ENCODE measurements at regions not wholly inside any gene's neighbourhood (a gene's known extent, or its start where the extent isn't known, plus 50 kb on each side); places are given as distances from the start of the nearest gene placed in this dataset.
A peak's percentile ranks its signal among the peaks of the same experiment; 100 is the strongest.

GRCh38 chr3:59486520-59486919, 436.7 kb upstream of the CFAP20DC start:
- Mint-ChIP-seq H3K27me3 (no peaks in the 10 kb centered on the region), H3K4me1 (peaks cover 4% of the 10 kb centered on the region), H3K4me3 (no peak overlapping the region), H3K36me3 (no peaks in the 10 kb centered on the region), H3K9me3 (peaks cover 4% of the 10 kb centered on the region), H3K27ac (no peak overlapping the region)
- DNase-seq, result no peak

- Mint-ChIP-seq H3K27me3 (no peaks in the 10 kb centered on the region), H3K4me1 (peaks cover 12% of the 10 kb centered on the region), H3K36me3 (no peaks in the 10 kb centered on the region), H3K9me3 (no peaks in the 10 kb centered on the region), H3K4me3 (no peak overlapping the region), H3K27ac (no peak overlapping the region)
- no peak for DNase-seq
These were observed 433.4 kb upstream of the CFAP20DC start for GRCh38 chr3:59483191-59483590.

- DNase-seq, result no peak
- peaks cover 12% of the 10 kb centered on the region for H3K4me1 Mint-ChIP-seq
- no peak overlapping the region for H3K27ac Mint-ChIP-seq
- no peaks in the 10 kb centered on the region for H3K9me3 Mint-ChIP-seq
- H3K27me3 Mint-ChIP-seq, result no peaks in the 10 kb centered on the region
- H3K36me3 Mint-ChIP-seq, result no peaks in the 10 kb centered on the region
- H3K4me3 Mint-ChIP-seq, result no peak overlapping the region
These were observed 432.9 kb upstream of the CFAP20DC start for GRCh38 chr3:59482684-59483083.

- Mint-ChIP-seq H3K27ac (no peak overlapping the region), H3K4me1 (peaks cover 9% of the 10 kb centered on the region), H3K27me3 (no peaks in the 10 kb centered on the region), H3K36me3 (no peaks in the 10 kb centered on the region), H3K9me3 (no peaks in the 10 kb centered on the region), H3K4me3 (no peak overlapping the region)
- no peak for DNase-seq
These were observed 432.1 kb upstream of the CFAP20DC start for GRCh38 chr3:59481776-59482400.

GRCh38 chr3:59480486-59480995, 430.7 kb upstream of the CFAP20DC start:
- Mint-ChIP-seq H3K27me3 (no peaks in the 10 kb centered on the region), H3K4me3 (no peak overlapping the region), H3K27ac (peak overlapping the region; percentile 21), H3K9me3 (no peaks in the 10 kb centered on the region), H3K4me1 (peaks cover 8% of the 10 kb centered on the region), H3K36me3 (no peaks in the 10 kb centered on the region)
- no peak for DNase-seq

GRCh38 chr3:59473636-59474035, 423.8 kb upstream of the CFAP20DC start:
- Mint-ChIP-seq H3K4me1 (peaks cover 22% of the 10 kb centered on the region), H3K36me3 (peaks cover 9% of the 10 kb centered on the region)
- DNase-seq, result no peak

GRCh38 chr3:59472541-59472940, 422.7 kb upstream of the CFAP20DC start:
- no peak overlapping the region for H3K4me3 Mint-ChIP-seq
- no peak for DNase-seq
- no peak overlapping the region for H3K27ac Mint-ChIP-seq
- peaks cover 14% of the 10 kb centered on the region for H3K9me3 Mint-ChIP-seq
- H3K4me1 Mint-ChIP-seq, result peaks cover 22% of the 10 kb centered on the region
- no peaks in the 10 kb centered on the region for H3K27me3 Mint-ChIP-seq
- peaks cover 9% of the 10 kb centered on the region for H3K36me3 Mint-ChIP-seq

More at GRCh38 chr3:59473636-59474035, 423.8 kb upstream of the CFAP20DC start:
- Mint-ChIP-seq H3K4me3 (no peak overlapping the region), H3K27me3 (no peaks in the 10 kb centered on the region), H3K27ac (no peak overlapping the region), H3K9me3 (peaks cover 14% of the 10 kb centered on the region)

- peaks cover 9% of the 10 kb centered on the region for H3K36me3 Mint-ChIP-seq
- no peak overlapping the region for H3K4me3 Mint-ChIP-seq
- H3K9me3 Mint-ChIP-seq, result peaks cover 14% of the 10 kb centered on the region
- no peak overlapping the region for H3K27ac Mint-ChIP-seq
- H3K27me3 Mint-ChIP-seq, result no peaks in the 10 kb centered on the region
- DNase-seq, result no peak
- H3K4me1 Mint-ChIP-seq, result peaks cover 22% of the 10 kb centered on the region
These were observed 420.3 kb upstream of the CFAP20DC start for GRCh38 chr3:59469948-59470723.

- H3K27me3 Mint-ChIP-seq, result no peaks in the 10 kb centered on the region
- DNase-seq, result no peak
- H3K36me3 Mint-ChIP-seq, result peaks cover 9% of the 10 kb centered on the region
- peaks cover 20% of the 10 kb centered on the region for H3K4me1 Mint-ChIP-seq
- no peak overlapping the region for H3K4me3 Mint-ChIP-seq
- peaks cover 14% of the 10 kb centered on the region for H3K9me3 Mint-ChIP-seq
- H3K27ac Mint-ChIP-seq, result no peak overlapping the region
These were observed 417.7 kb upstream of the CFAP20DC start for GRCh38 chr3:59467476-59467875.

GRCh38 chr3:59464187-59464586, 414.4 kb upstream of the CFAP20DC start:
- no peaks in the 10 kb centered on the region for H3K27me3 Mint-ChIP-seq
- peaks cover 4% of the 10 kb centered on the region for H3K4me1 Mint-ChIP-seq
- no peak for DNase-seq
- H3K4me3 Mint-ChIP-seq, result no peak overlapping the region
- H3K9me3 Mint-ChIP-seq, result peaks cover 11% of the 10 kb centered on the region
- H3K36me3 Mint-ChIP-seq, result peaks cover 3% of the 10 kb centered on the region
- H3K27ac Mint-ChIP-seq, result no peak overlapping the region

GRCh38 chr3:59463253-59463652, 413.4 kb upstream of the CFAP20DC start:
- no peak for DNase-seq
- H3K9me3 Mint-ChIP-seq, result peaks cover 9% of the 10 kb centered on the region
- no peak overlapping the region for H3K27ac Mint-ChIP-seq
- no peaks in the 10 kb centered on the region for H3K27me3 Mint-ChIP-seq
- peaks cover 3% of the 10 kb centered on the region for H3K36me3 Mint-ChIP-seq
- H3K4me3 Mint-ChIP-seq, result no peak overlapping the region
- peaks cover 6% of the 10 kb centered on the region for H3K4me1 Mint-ChIP-seq

- Mint-ChIP-seq H3K4me3 (no peak overlapping the region), H3K36me3 (peaks cover 3% of the 10 kb centered on the region), H3K9me3 (peaks cover 9% of the 10 kb centered on the region), H3K4me1 (peaks cover 13% of the 10 kb centered on the region), H3K27me3 (no peaks in the 10 kb centered on the region), H3K27ac (no peak overlapping the region)
- DNase-seq, result no peak
These were observed 410.2 kb upstream of the CFAP20DC start for GRCh38 chr3:59460068-59460467.

GRCh38 chr3:59456852-59457485, 407.1 kb upstream of the CFAP20DC start:
- no peak overlapping the region for H3K4me3 Mint-ChIP-seq
- H3K9me3 Mint-ChIP-seq, result peaks cover 12% of the 10 kb centered on the region
- H3K27me3 Mint-ChIP-seq, result no peaks in the 10 kb centered on the region
- DNase-seq, result no peak
- peaks cover 6% of the 10 kb centered on the region for H3K36me3 Mint-ChIP-seq
- peaks cover 31% of the 10 kb centered on the region for H3K4me1 Mint-ChIP-seq
- no peak overlapping the region for H3K27ac Mint-ChIP-seq

GRCh38 chr3:59451800-59452746, 402.2 kb upstream of the CFAP20DC start:
- peak; percentile 20 for DNase-seq
- Mint-ChIP-seq H3K4me3 (peak overlapping the region; percentile 66), H3K27me3 (no peaks in the 10 kb centered on the region), H3K36me3 (peaks cover 10% of the 10 kb centered on the region), H3K9me3 (peaks cover 5% of the 10 kb centered on the region), H3K27ac (peak overlapping the region; percentile 96), H3K4me1 (peaks cover 59% of the 10 kb centered on the region)

Measured in activated naive CD8-positive, alpha-beta T cell treated with anti-CD3 and anti-CD28 coated beads for 36 hours (primary cell).